ENCODE measurements at regions not wholly inside any gene's neighbourhood (a gene's known extent, or its start where the extent isn't known, plus 50 kb on each side); places are given as distances from the start of the nearest gene placed in this dataset.

GRCh38 chr4:131113273-131113672 is 2017.3 kb downstream of the C4orf33 start:
- no peak overlapping the region for H3K4me2 ChIP-seq (ENCODE audit: low read length)
- H3K9ac ChIP-seq (ENCODE audit: low read length), result no peak overlapping the region
- no peaks in the 10 kb centered on the region for H3K4me1 ChIP-seq (ENCODE audit: low read length)

GRCh38 chr4:131113704-131114103 is 2017.8 kb downstream of the C4orf33 start:
- no peaks in the 10 kb centered on the region for H4K20me1 ChIP-seq (ENCODE audit: insufficient read depth, low read length)
- H2AFZ ChIP-seq (ENCODE audit: low read depth, low read length), result no peak overlapping the region
- no peak overlapping the region for H3K9ac ChIP-seq (ENCODE audit: low read length)
- H3K27ac ChIP-seq (ENCODE audit: low read length), result no peak overlapping the region
- H3K4me1 ChIP-seq (ENCODE audit: low read length), result no peaks in the 10 kb centered on the region
- TF ChIP-seq EZH2phosphoT487 (IDR thresholded peaks at IDR 0.05; ENCODE audit: low read depth), result no peak
- no peak for TF ChIP-seq CTCF (IDR thresholded peaks at IDR 0.05; ENCODE audit: low read depth, low read length)
- H3K4me2 ChIP-seq (ENCODE audit: low read length), result no peak overlapping the region
- no peaks in the 10 kb centered on the region for H3K36me3 ChIP-seq (replicated peaks; ENCODE audit: low read depth, low read length)
- no peak overlapping the region for H3K4me3 ChIP-seq (ENCODE audit: low read length)
- H3K27me3 ChIP-seq (ENCODE audit: low read depth, low read length), result no peaks in the 10 kb centered on the region
- H3K9me3 ChIP-seq (ENCODE audit: insufficient read depth, low read length), result no peaks in the 10 kb centered on the region
- no peaks in the 10 kb centered on the region for H3K79me2 ChIP-seq (ENCODE audit: low read length)

More at GRCh38 chr4:131113273-131113672, 2017.3 kb downstream of the C4orf33 start:
- Histone ChIP-seq H3K9me3 (ENCODE audit: insufficient read depth, low read length) (no peaks in the 10 kb centered on the region), H3K27me3 (ENCODE audit: low read depth, low read length) (no peaks in the 10 kb centered on the region), H4K20me1 (ENCODE audit: insufficient read depth, low read length) (no peaks in the 10 kb centered on the region), H3K27ac (ENCODE audit: low read length) (no peak overlapping the region), H3K4me3 (ENCODE audit: low read length) (no peak overlapping the region), H2AFZ (ENCODE audit: low read depth, low read length) (no peak overlapping the region), H3K79me2 (ENCODE audit: low read length) (no peaks in the 10 kb centered on the region), H3K36me3 (replicated peaks; ENCODE audit: low read depth, low read length) (no peaks in the 10 kb centered on the region)
- TF ChIP-seq CTCF (IDR thresholded peaks at IDR 0.05; ENCODE audit: low read depth, low read length) (no peak), EZH2phosphoT487 (IDR thresholded peaks at IDR 0.05; ENCODE audit: low read depth) (no peak)

- no peaks in the 10 kb centered on the region for H3K9me3 ChIP-seq (ENCODE audit: insufficient read depth, low read length)
- no peaks in the 10 kb centered on the region for H4K20me1 ChIP-seq (ENCODE audit: insufficient read depth, low read length)
- TF ChIP-seq CTCF (IDR thresholded peaks at IDR 0.05; ENCODE audit: low read depth, low read length), result no peak
- H3K4me1 ChIP-seq (ENCODE audit: low read length), result no peaks in the 10 kb centered on the region
- no peak overlapping the region for H3K27ac ChIP-seq (ENCODE audit: low read length)
- H3K36me3 ChIP-seq (replicated peaks; ENCODE audit: low read depth, low read length), result no peaks in the 10 kb centered on the region
- H3K4me3 ChIP-seq (ENCODE audit: low read length), result no peak overlapping the region
- no peak overlapping the region for H3K9ac ChIP-seq (ENCODE audit: low read length)
- H2AFZ ChIP-seq (ENCODE audit: low read depth, low read length), result no peak overlapping the region
- no peaks in the 10 kb centered on the region for H3K79me2 ChIP-seq (ENCODE audit: low read length)
- H3K4me2 ChIP-seq (ENCODE audit: low read length), result no peak overlapping the region
- no peaks in the 10 kb centered on the region for H3K27me3 ChIP-seq (ENCODE audit: low read depth, low read length)
Observed at GRCh38 chr4:131119661-131120060, 2023.7 kb downstream of the C4orf33 start.

GRCh38 chr4:131137196-131137595 is 2011.9 kb upstream of the PCDH10 start:
- Histone ChIP-seq H3K4me1 (ENCODE audit: low read length) (no peaks in the 10 kb centered on the region), H3K36me3 (replicated peaks; ENCODE audit: low read depth, low read length) (no peaks in the 10 kb centered on the region), H3K27me3 (ENCODE audit: low read depth, low read length) (no peaks in the 10 kb centered on the region), H3K9me3 (ENCODE audit: insufficient read depth, low read length) (no peaks in the 10 kb centered on the region), H3K9ac (ENCODE audit: low read length) (no peak overlapping the region), H3K4me3 (ENCODE audit: low read length) (no peak overlapping the region), H3K79me2 (ENCODE audit: low read length) (no peaks in the 10 kb centered on the region), H3K4me2 (ENCODE audit: low read length) (no peak overlapping the region), H4K20me1 (ENCODE audit: insufficient read depth, low read length) (no peaks in the 10 kb centered on the region), H3K27ac (ENCODE audit: low read length) (no peak overlapping the region), H2AFZ (ENCODE audit: low read depth, low read length) (no peak overlapping the region)
- TF ChIP-seq CTCF (IDR thresholded peaks at IDR 0.05; ENCODE audit: low read depth, low read length) (no peak), EZH2phosphoT487 (IDR thresholded peaks at IDR 0.05; ENCODE audit: low read depth) (no peak)

Data from OCI-LY3 (cell line).